NB4 (cell line): ENCODE measurements at regions not wholly inside any gene's neighbourhood (a gene's known extent, or its start where the extent isn't known, plus 50 kb on each side); places are given as distances from the start of the nearest gene placed in this dataset.

Experiments
- DNase-seq: peaks from one replicate; pipeline ENCODE4 v3.0.0; 2010; ENCODE audit warnings: low read depth
- H3K4me3 ChIP-seq: one replicate; pipeline ENCODE4 v1.5.1; 2011; ENCODE audit warnings: mild to moderate bottlenecking, low read depth, low read length, moderate library complexity
- CTCF ChIP-seq: IDR thresholded peaks from one replicate; pipeline ENCODE4 v1.5.1; 2012; ENCODE audit warnings: low read depth, low read length
- MAX ChIP-seq: IDR thresholded peaks from 2 replicates; pipeline ENCODE4 v1.6.1; 2011; ENCODE audit warnings: low read depth, low read length
- MYC ChIP-seq: IDR thresholded peaks from 2 replicates; pipeline ENCODE4 v1.6.1; 2011; ENCODE audit warnings: low read depth, low read length
- POLR2A ChIP-seq: IDR thresholded peaks from 2 replicates; pipeline ENCODE4 v1.6.1; 2011; ENCODE audit warnings: mild to moderate bottlenecking; ENCODE audit not compliant: insufficient read length; ENCODE audit errors: extremely low read depth

GRCh38 chr1:36560621-36561360, 78.1 kb upstream of the CSF3R start:
- H3K4me3 ChIP-seq = no peak overlapping the region
- no peak for DNase-seq
- TF ChIP-seq POLR2A = no peak
- no peak for TF ChIP-seq MAX
- no peak for TF ChIP-seq MYC
- TF ChIP-seq CTCF = no peak

- TF ChIP-seq MAX (no peak), MYC (no peak)
- DNase-seq = no peak
- H3K4me3 ChIP-seq = no peak overlapping the region
Measured at GRCh38 chr1:36560177-36560576, 77.5 kb upstream of the CSF3R start.

GRCh38 chr1:36559061-36559460, 76.3 kb upstream of the CSF3R start:
- TF ChIP-seq MAX (no peak), CTCF (no peak), POLR2A (no peak), MYC (no peak)
- DNase-seq = no peak
- H3K4me3 ChIP-seq = no peak overlapping the region

- no peak for DNase-seq
- TF ChIP-seq MAX = no peak
- no peak for TF ChIP-seq CTCF
- TF ChIP-seq POLR2A = no peak
- no peak for TF ChIP-seq MYC
- no peak overlapping the region for H3K4me3 ChIP-seq
Measured at GRCh38 chr1:36557041-36558000, 74.6 kb upstream of the CSF3R start.

- no peak overlapping the region for H3K4me3 ChIP-seq
- TF ChIP-seq MAX = no peak
- no peak for DNase-seq
Measured at GRCh38 chr1:36555041-36555440, 72.3 kb upstream of the CSF3R start.

GRCh38 chr1:36554323-36554628, 71.6 kb upstream of the CSF3R start:
- TF ChIP-seq MYC (no peak), POLR2A (no peak), MAX (no peak), CTCF (no peak)
- H3K4me3 ChIP-seq = no peak overlapping the region
- DNase-seq = no peak
